HG02763 (cell line): ENCODE measurements at regions not wholly inside any gene's neighbourhood (a gene's known extent, or its start where the extent isn't known, plus 50 kb on each side); places are given as distances from the start of the nearest gene placed in this dataset.

Source experiments
- ATAC-seq: cut with Tn5 transposase; IDR thresholded peaks from one replicate; pipeline ENCODE4 v1.9.1; 2021; ENCODE audit warnings: mild to moderate bottlenecking, moderate library complexity; ENCODE audit not compliant: unreplicated experiment

- ATAC-seq: no peak
These were observed 105.7 kb upstream of the INHBA start for GRCh38 chr7:41808541-41808940.

GRCh38 chr7:41803569-41803968 is 100.7 kb upstream of the INHBA start:
- ATAC-seq: no peak

GRCh38 chr7:41796331-41796730 is 93.4 kb upstream of the INHBA start:
- ATAC-seq: no peak

GRCh38 chr7:41795276-41795833 is 92.5 kb upstream of the INHBA start:
- no peak for ATAC-seq

GRCh38 chr7:41793556-41793955 is 90.7 kb upstream of the INHBA start:
- no peak for ATAC-seq

GRCh38 chr7:41792120-41792519 is 89.2 kb upstream of the INHBA start:
- ATAC-seq: no peak

GRCh38 chr7:41788556-41788955 is 85.7 kb upstream of the INHBA start:
- ATAC-seq: no peak

GRCh38 chr7:41787651-41788350 is 84.9 kb upstream of the INHBA start:
- ATAC-seq: no peak

- ATAC-seq: no peak
These were observed 84.1 kb upstream of the INHBA start for GRCh38 chr7:41786944-41787343.

- no peak for ATAC-seq
These were observed 83.5 kb upstream of the INHBA start for GRCh38 chr7:41786404-41786803.

GRCh38 chr7:41785840-41786239 is 83.0 kb upstream of the INHBA start:
- no peak for ATAC-seq

- no peak for ATAC-seq
These were observed 82.4 kb upstream of the INHBA start for GRCh38 chr7:41785265-41785664.

GRCh38 chr7:41779918-41780317 is 77.0 kb upstream of the INHBA start:
- no peak for ATAC-seq

- ATAC-seq: no peak
These were observed 75.2 kb upstream of the INHBA start for GRCh38 chr7:41777894-41778596.

GRCh38 chr7:41774966-41775365 is 72.1 kb upstream of the INHBA start:
- ATAC-seq: no peak

GRCh38 chr7:41773756-41774155 is 70.9 kb upstream of the INHBA start:
- no peak for ATAC-seq

GRCh38 chr7:41771717-41772116 is 68.8 kb upstream of the INHBA start:
- ATAC-seq: no peak

GRCh38 chr7:41769162-41769561 is 66.3 kb upstream of the INHBA start:
- ATAC-seq: no peak

- ATAC-seq: no peak
These were observed 60.7 kb upstream of the INHBA start for GRCh38 chr7:41763626-41764025.

GRCh38 chr7:41762641-41763040 is 59.8 kb upstream of the INHBA start:
- ATAC-seq: no peak

- ATAC-seq: no peak
These were observed 57.4 kb upstream of the INHBA start for GRCh38 chr7:41760293-41760692.

GRCh38 chr7:41758321-41758720 is 55.4 kb upstream of the INHBA start:
- ATAC-seq: no peak
